Left ventricle myocardium inferior (tissue), 1 donor: ENCODE measurements at regions not wholly inside any gene's neighbourhood (a gene's known extent, or its start where the extent isn't known, plus 50 kb on each side); places are given as distances from the start of the nearest gene placed in this dataset.
A peak's percentile ranks its signal among the peaks of the same experiment; 100 is the strongest.

Source experiments
- DNase-seq: peaks from one replicate; pipeline ENCODE4 v3.0.0-alpha.2; 2020
- H3K27ac ChIP-seq: fragments of 200-600 bp; replicated peaks from 2 replicates; pipeline ENCODE4 v1.8.0; 2021
- H3K27me3 ChIP-seq: fragments of 200-600 bp; 2 replicates; pipeline ENCODE4 v1.8.0; 2021; ENCODE audit warnings: low read depth
- H3K36me3 ChIP-seq: fragments of 200-600 bp; 2 replicates; pipeline ENCODE4 v1.8.0; 2021
- H3K4me1 ChIP-seq: fragments of 200-600 bp; 2 replicates; pipeline ENCODE4 v1.8.0; 2021
- H3K4me3 ChIP-seq: fragments of 200-600 bp; 2 replicates; pipeline ENCODE4 v1.8.0; 2021; ENCODE audit warnings: mild to moderate bottlenecking, moderate library complexity
- H3K9me3 ChIP-seq: fragments of 200-600 bp; replicated peaks from 2 replicates; pipeline ENCODE4 v1.8.0; 2021
- CTCF ChIP-seq: fragments of 200-600 bp; IDR thresholded peaks from 2 replicates; pipeline ENCODE4 v1.8.0; 2021; ENCODE audit warnings: antibody characterized with exemption, mild to moderate bottlenecking, borderline replicate concordance
- intact Hi-C: fragments of 100-400 bp; cut with micrococcal nuclease; formaldehyde crosslinking; loops from one replicate; pipeline ENCODE4 v1.11.0; 2022
- donor health status: DM: no; HTN: yes; CAD: no; lungs with severe emphysema.

GRCh38 chr1:119279456-119280381 is 88.9 kb upstream of the HAO2 start:
- H3K4me1 ChIP-seq, result no peaks in the 10 kb centered on the region
- no peak overlapping the region for H3K27ac ChIP-seq
- H3K27me3 ChIP-seq, result no peaks in the 10 kb centered on the region
- no peaks in the 10 kb centered on the region for H3K36me3 ChIP-seq
- no peak for TF ChIP-seq CTCF
- intact Hi-C loops, result loop anchor here (10.0 kb wide), 1 partner anchor 485 kb away; no protein-coding TSS in a partner anchor
- no peaks in the 10 kb centered on the region for H3K9me3 ChIP-seq
- no peak overlapping the region for H3K4me3 ChIP-seq
- no peak for DNase-seq

GRCh38 chr1:119285482-119285881 is 83.1 kb upstream of the HAO2 start:
- no peak overlapping the region for H3K4me3 ChIP-seq
- no peaks in the 10 kb centered on the region for H3K9me3 ChIP-seq
- H3K4me1 ChIP-seq, result no peaks in the 10 kb centered on the region
- DNase-seq, result no peak
- intact Hi-C loops, result no loop called here
- no peaks in the 10 kb centered on the region for H3K36me3 ChIP-seq
- H3K27me3 ChIP-seq, result no peaks in the 10 kb centered on the region
- H3K27ac ChIP-seq, result no peak overlapping the region
- TF ChIP-seq CTCF, result no peak

- Histone ChIP-seq H3K36me3 (no peaks in the 10 kb centered on the region), H3K9me3 (no peaks in the 10 kb centered on the region), H3K4me3 (no peak overlapping the region), H3K27me3 (no peaks in the 10 kb centered on the region), H3K4me1 (no peaks in the 10 kb centered on the region), H3K27ac (no peak overlapping the region)
- no peak for DNase-seq
- peak; percentile 43 for TF ChIP-seq CTCF
- intact Hi-C loops, result no loop called here
Observed at GRCh38 chr1:119286587-119287181, 81.9 kb upstream of the HAO2 start.

- Histone ChIP-seq H3K4me3 (no peak overlapping the region), H3K27ac (no peak overlapping the region), H3K27me3 (no peaks in the 10 kb centered on the region), H3K4me1 (no peaks in the 10 kb centered on the region), H3K36me3 (no peaks in the 10 kb centered on the region), H3K9me3 (no peaks in the 10 kb centered on the region)
- DNase-seq, result no peak
- intact Hi-C loops, result no loop called here
- no peak for TF ChIP-seq CTCF
Observed at GRCh38 chr1:119288751-119289150, 79.8 kb upstream of the HAO2 start.

GRCh38 chr1:119290297-119290696 is 78.3 kb upstream of the HAO2 start:
- TF ChIP-seq CTCF, result no peak
- Histone ChIP-seq H3K4me1 (no peaks in the 10 kb centered on the region), H3K27me3 (no peaks in the 10 kb centered on the region), H3K36me3 (no peaks in the 10 kb centered on the region), H3K27ac (no peak overlapping the region), H3K4me3 (no peak overlapping the region), H3K9me3 (no peaks in the 10 kb centered on the region)
- intact Hi-C loops, result no loop called here
- no peak for DNase-seq
